ENCODE measurements at regions not wholly inside any gene's neighbourhood (a gene's known extent, or its start where the extent isn't known, plus 50 kb on each side); places are given as distances from the start of the nearest gene placed in this dataset.

DNA sequence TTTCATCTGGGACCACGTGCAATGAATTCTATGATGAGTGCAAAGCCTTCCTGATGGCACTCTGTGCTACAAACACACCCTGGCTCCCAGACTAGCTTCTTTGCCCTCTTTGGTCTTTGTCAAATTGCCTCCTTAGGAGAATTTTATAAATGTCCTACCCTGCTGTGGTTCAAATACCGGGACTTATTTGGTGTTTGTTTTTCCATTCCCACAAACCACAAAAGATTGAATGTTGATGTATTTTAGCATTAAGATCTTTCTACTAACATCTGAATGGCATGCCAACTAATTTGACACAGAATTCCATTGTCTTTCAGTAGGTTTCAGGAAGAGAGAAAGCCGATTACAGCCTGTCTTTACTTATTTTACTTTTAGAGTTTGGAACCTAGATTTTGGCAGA, 424.2 kb upstream of the SLC35B3 start:
- H3K36me3 ChIP-seq = no peaks in the 10 kb centered on the region
- H3K27ac ChIP-seq = no peak overlapping the region
- intact Hi-C loops (cut with DNase I; ENCODE audit: low total_unique reads) = no loop called here
- no peaks in the 10 kb centered on the region for H3K9me3 ChIP-seq
- WGBS, 5 donors = 52 to 71% (median 64%) methylated on average over 3 of the region's 3 CpGs
- no peak overlapping the region for H3K4me3 ChIP-seq
- no peak for DNase-seq
- no peaks in the 10 kb centered on the region for H3K4me1 ChIP-seq
- H3K27me3 ChIP-seq (replicated peaks in 1 of 7) = no peaks in the 10 kb centered on the region
- TF ChIP-seq POLR2A (IDR thresholded peaks at IDR 0.05) (no peak), POLR2AphosphoS5 (IDR thresholded peaks at IDR 0.05) (no peak)
- TF ChIP-seq, protein P1, sequence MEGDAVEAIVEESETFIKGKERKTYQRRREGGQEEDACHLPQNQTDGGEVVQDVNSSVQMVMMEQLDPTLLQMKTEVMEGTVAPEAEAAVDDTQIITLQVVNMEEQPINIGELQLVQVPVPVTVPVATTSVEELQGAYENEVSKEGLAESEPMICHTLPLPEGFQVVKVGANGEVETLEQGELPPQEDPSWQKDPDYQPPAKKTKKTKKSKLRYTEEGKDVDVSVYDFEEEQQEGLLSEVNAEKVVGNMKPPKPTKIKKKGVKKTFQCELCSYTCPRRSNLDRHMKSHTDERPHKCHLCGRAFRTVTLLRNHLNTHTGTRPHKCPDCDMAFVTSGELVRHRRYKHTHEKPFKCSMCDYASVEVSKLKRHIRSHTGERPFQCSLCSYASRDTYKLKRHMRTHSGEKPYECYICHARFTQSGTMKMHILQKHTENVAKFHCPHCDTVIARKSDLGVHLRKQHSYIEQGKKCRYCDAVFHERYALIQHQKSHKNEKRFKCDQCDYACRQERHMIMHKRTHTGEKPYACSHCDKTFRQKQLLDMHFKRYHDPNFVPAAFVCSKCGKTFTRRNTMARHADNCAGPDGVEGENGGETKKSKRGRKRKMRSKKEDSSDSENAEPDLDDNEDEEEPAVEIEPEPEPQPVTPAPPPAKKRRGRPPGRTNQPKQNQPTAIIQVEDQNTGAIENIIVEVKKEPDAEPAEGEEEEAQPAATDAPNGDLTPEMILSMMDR (IDR thresholded peaks at IDR 0.05 in 8 of 11, conservative IDR thresholded peaks at IDR 0.05 in 3 of 11) = no peak

DNA sequence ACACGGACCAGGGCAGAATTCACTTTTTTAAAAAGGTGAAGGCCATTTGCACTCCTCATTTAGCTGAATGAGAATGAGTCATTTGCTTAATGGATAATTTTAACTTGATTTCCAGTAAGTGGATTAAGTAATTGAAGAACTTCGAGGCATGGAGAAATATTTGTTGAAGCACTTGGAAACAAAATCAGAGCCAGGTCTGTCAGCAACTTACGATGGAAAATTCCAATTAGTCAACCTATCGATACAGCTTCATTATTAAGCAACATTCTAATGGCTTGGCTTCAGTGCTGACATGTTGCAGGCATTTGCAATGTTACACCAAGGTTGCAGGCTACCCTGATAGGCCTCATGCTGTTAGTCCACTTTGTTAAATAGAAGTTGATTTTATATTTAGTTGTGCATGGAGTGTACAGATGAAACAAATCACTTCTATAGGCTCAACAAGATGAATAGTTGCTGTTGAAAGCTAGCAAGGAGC, 423.5 kb upstream of the SLC35B3 start:
- no peaks in the 10 kb centered on the region for H3K9me3 ChIP-seq
- intact Hi-C loops (cut with DNase I; ENCODE audit: low total_unique reads) = no loop called here
- no peaks in the 10 kb centered on the region for H3K36me3 ChIP-seq
- no peak for DNase-seq
- H3K4me3 ChIP-seq = no peak overlapping the region
- TF ChIP-seq, protein P1 (IDR thresholded peaks at IDR 0.05 in 8 of 11, conservative IDR thresholded peaks at IDR 0.05 in 3 of 11) = no peak
- no peak for TF ChIP-seq POLR2AphosphoS5 (IDR thresholded peaks at IDR 0.05)
- TF ChIP-seq POLR2A (IDR thresholded peaks at IDR 0.05) = no peak
- no peaks in the 10 kb centered on the region for H3K4me1 ChIP-seq
- no peaks in the 10 kb centered on the region for H3K27me3 ChIP-seq (replicated peaks in 1 of 7)
- 54 to 78% (median 67%) methylated on average over 4 of the region's 4 CpGs for WGBS, 5 donors
- no peak overlapping the region for H3K27ac ChIP-seq

DNA sequence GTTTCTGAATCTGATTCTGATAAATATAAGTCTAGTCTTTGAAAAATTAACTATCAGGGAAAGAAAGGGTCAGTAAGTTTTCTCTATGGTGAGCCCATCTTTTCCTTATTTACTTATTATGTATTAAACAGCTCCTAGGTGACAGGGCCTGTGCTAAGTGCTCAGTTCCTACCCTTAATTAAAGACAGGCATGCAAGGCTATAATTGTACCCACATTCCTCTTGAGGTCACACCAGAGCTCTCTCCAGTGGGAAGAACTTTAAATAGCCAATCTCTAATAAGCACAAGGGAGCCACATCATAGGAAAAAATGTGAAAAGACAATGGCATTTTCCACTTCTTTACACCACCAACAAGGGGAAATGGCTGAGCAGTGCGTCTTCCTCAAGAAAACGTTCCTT, 421.8 kb upstream of the SLC35B3 start:
- DNase-seq = no peak
- Histone ChIP-seq H3K27ac (no peak overlapping the region), H3K27me3 (replicated peaks in 1 of 7) (no peaks in the 10 kb centered on the region), H3K9me3 (no peaks in the 10 kb centered on the region), H3K4me3 (no peak overlapping the region), H3K4me1 (no peaks in the 10 kb centered on the region), H3K36me3 (no peaks in the 10 kb centered on the region)
- WGBS, 5 donors = 56 to 86% (median 66%) methylated on average over 2 of the region's 2 CpGs
- intact Hi-C loops (cut with DNase I; ENCODE audit: low total_unique reads) = no loop called here
- TF ChIP-seq POLR2AphosphoS5 (IDR thresholded peaks at IDR 0.05) (no peak), POLR2A (IDR thresholded peaks at IDR 0.05) (no peak)
- TF ChIP-seq, protein P1 (IDR thresholded peaks at IDR 0.05 in 8 of 11, conservative IDR thresholded peaks at IDR 0.05 in 3 of 11) = no peak

DNA sequence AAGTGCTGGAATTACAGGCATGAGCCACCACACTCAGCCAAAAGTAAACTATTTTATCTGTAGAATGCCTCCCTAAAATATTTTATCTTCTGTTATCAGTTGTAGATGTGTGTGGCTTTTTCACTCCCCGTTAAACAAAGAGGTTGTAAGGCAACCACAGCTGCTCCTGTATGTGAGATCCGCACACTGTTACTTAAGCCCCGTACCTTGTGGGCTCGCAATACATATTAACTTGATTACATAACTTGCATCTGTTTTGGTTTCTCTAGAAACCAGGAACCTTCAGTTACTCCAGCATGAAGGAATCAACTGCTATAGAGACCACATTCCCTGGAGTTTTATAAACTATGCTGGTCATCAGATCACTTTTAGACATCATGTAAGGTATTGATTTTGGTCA, 420.1 kb upstream of the SLC35B3 start:
- Histone ChIP-seq H3K36me3 (no peaks in the 10 kb centered on the region), H3K9me3 (no peaks in the 10 kb centered on the region), H3K4me1 (no peaks in the 10 kb centered on the region), H3K27me3 (replicated peaks in 1 of 7) (no peaks in the 10 kb centered on the region), H3K4me3 (no peak overlapping the region), H3K27ac (no peak overlapping the region)
- no peak for TF ChIP-seq POLR2A (IDR thresholded peaks at IDR 0.05)
- no peak for TF ChIP-seq POLR2AphosphoS5 (IDR thresholded peaks at IDR 0.05)
- TF ChIP-seq, protein P1 (IDR thresholded peaks at IDR 0.05 in 8 of 11, conservative IDR thresholded peaks at IDR 0.05 in 3 of 11) = no peak
- intact Hi-C loops (cut with DNase I; ENCODE audit: low total_unique reads) = no loop called here
- DNase-seq = no peak
- WGBS, 5 donors = 40 to 81% (median 65%) methylated on average over 4 of the region's 4 CpGs

All from spleen (tissue), 11 donors.